HepG2 (cell line): ENCODE measurements at regions not wholly inside any gene's neighbourhood (a gene's known extent, or its start where the extent isn't known, plus 50 kb on each side); places are given as distances from the start of the nearest gene placed in this dataset.

Experiments
- ATAC-seq: fragments of 200-7000 bp; cut with Tn5 transposase; 3 replicates; pipeline ENCODE4 v1.9.1; 2020; ENCODE audit warnings: mild to moderate bottlenecking, moderate library complexity
- BruUV-seq: library from RNA; stranded (reverse); fragments of 400-500 nt; replicated peaks from 2 replicates; lab custom pipeline; 2021; lab: Mats Ljungman, UMichigan
- CTCF ChIA-PET: fragments of 300-600 bp; formaldehyde crosslinking; extraction: SDS; loops from one replicate; lab custom pipeline; 2021; ENCODE audit warnings: low total read pairs, inconsistent platforms, low intra/inter-chr PET ratio; lab: Yijun Ruan, JAX
- POLR2A ChIA-PET: fragments of 350-600 bp; sonication (Branson Sonifier 250); formaldehyde crosslinking; loops from one replicate; lab custom pipeline; 2020; ENCODE audit warnings: antibody characterized with exemption, inconsistent platforms; lab: Yijun Ruan, JAX
- DNase-seq: peaks from one replicate; pipeline ENCODE4 v3.0.0-alpha.2; 2015; ENCODE audit warnings: low spot score
- FAIRE-seq: peaks from 3 replicates; lab custom pipeline; 2011; peaks lifted over from hg19 to GRCh38; lab: Jason Lieb, UNC
- H2AFZ ChIP-seq: one replicate; pipeline ENCODE4 v1.6.1; 2011; ENCODE audit warnings: low read length, inconsistent platforms
- H3K27ac ChIP-seq: fragments of 300-600 bp; 3 replicates; pipeline ENCODE4 v1.8.0; 2011; ENCODE audit warnings: mixed run types, mild to moderate bottlenecking, mixed read lengths, low read length, inconsistent platforms; ENCODE audit not compliant: insufficient read depth; ENCODE audit errors: extremely low read length
- H3K27me3 ChIP-seq, 2 experiments: fragments of 200-600 bp in 1 of 2; 2 replicates in 1 of 2; 3 replicates in 1 of 2; pipeline versions ENCODE4 v1.6.0 to v1.8.0; 2011; ENCODE audit warnings: low read length in 2 of 2, mild to moderate bottlenecking in 2 of 2, moderate library complexity in 2 of 2, inconsistent platforms in 1 of 2; ENCODE audit not compliant: insufficient read depth in 2 of 2, control insufficient read depth in 1 of 2
- H3K36me3 ChIP-seq, 2 experiments: fragments of 200-600 bp in 1 of 2; replicated peaks in 1 of 2; 2 replicates in 1 of 2; 3 replicates in 1 of 2; pipeline versions ENCODE4 v1.5.1 to v1.8.0; 2011; ENCODE audit warnings: low read length in 2 of 2, inconsistent platforms in 1 of 2; ENCODE audit not compliant: insufficient read depth in 2 of 2, control insufficient read depth in 1 of 2
- H3K4me1 ChIP-seq: 2 replicates; pipeline ENCODE4 v1.5.1; 2012; ENCODE audit warnings: low read length, inconsistent platforms; ENCODE audit not compliant: insufficient read depth
- H3K4me2 ChIP-seq: 2 replicates; pipeline ENCODE4 v1.6.0; 2011; ENCODE audit warnings: low read depth, low read length, inconsistent platforms
- H3K4me3 ChIP-seq, 3 experiments: fragments of 200-600 bp in 1 of 3; sonication (generic), shearing (Covaris generic) in 1 of 3; replicated peaks in 1 of 3; 2 replicates each; pipeline ENCODE4 v1.5.1; 2011 to 2016; ENCODE audit warnings: low read length in 3 of 3, inconsistent platforms in 2 of 3, low read depth in 2 of 3, mild to moderate bottlenecking in 2 of 3, control low read depth in 1 of 3, mixed read lengths in 1 of 3; ENCODE audit not compliant: insufficient read depth in 1 of 3
- H3K79me2 ChIP-seq: one replicate; pipeline ENCODE4 v1.6.1; 2011; ENCODE audit warnings: low read length, inconsistent platforms; ENCODE audit not compliant: insufficient read depth
- H3K9ac ChIP-seq: 2 replicates; pipeline ENCODE4 v1.6.0; 2011; ENCODE audit warnings: mild to moderate bottlenecking, low read depth, low read length, inconsistent platforms; ENCODE audit not compliant: insufficient read depth
- H3K9me3 ChIP-seq: 2 replicates; pipeline ENCODE4 v1.5.1; 2012; ENCODE audit warnings: mild to moderate bottlenecking, low read length
- H4K20me1 ChIP-seq: 2 replicates; pipeline ENCODE4 v1.6.0; 2011; ENCODE audit warnings: inconsistent platforms, mild to moderate bottlenecking, low read length, moderate library complexity; ENCODE audit not compliant: insufficient read depth
- CEBPB ChIP-seq: IDR thresholded peaks from 2 replicates; pipeline ENCODE4 v1.6.1; 2011; ENCODE audit warnings: low read depth, low read length, improper control_type of control experiment, borderline replicate concordance
- GLI4 ChIP-seq: sonication (generic); formaldehyde crosslinking; IDR thresholded peaks from 2 replicates; pipeline ENCODE4 v1.5.1; 2020; ENCODE audit warnings: missing genetic modification reagents, mild to moderate bottlenecking, moderate library complexity, borderline replicate concordance
- ISX ChIP-seq: sonication (generic); formaldehyde crosslinking; conservative IDR thresholded peaks from 2 replicates; pipeline ENCODE4 v1.5.0; 2020; ENCODE audit warnings: missing genetic modification reagents
- KLF12 ChIP-seq: sonication (generic); formaldehyde crosslinking; IDR thresholded peaks from 2 replicates; pipeline ENCODE4 v1.4.0; 2020; ENCODE audit warnings: missing genetic modification reagents, borderline replicate concordance
- TBP ChIP-seq: sonication (generic); formaldehyde crosslinking; IDR thresholded peaks from 2 replicates; pipeline ENCODE4 v1.5.0; 2020; ENCODE audit warnings: missing genetic modification reagents
- ZBTB10 ChIP-seq: sonication (generic); formaldehyde crosslinking; IDR thresholded peaks from 2 replicates; pipeline ENCODE4 v1.4.0; 2020; ENCODE audit warnings: missing genetic modification reagents, borderline replicate concordance
- ZNF616 ChIP-seq: sonication (generic); formaldehyde crosslinking; IDR thresholded peaks from 2 replicates; pipeline ENCODE4 v1.5.0; 2020; ENCODE audit warnings: low read depth, mild to moderate bottlenecking, missing genetic modification reagents
- ZNF652 ChIP-seq: IDR thresholded peaks from 2 replicates; pipeline ENCODE4 v1.6.1; 2016; ENCODE audit warnings: low read depth, borderline replicate concordance
- WGBS: methylation state at CpG from one replicate; pipeline ENCODE4 v1.1.6; 2017; ENCODE audit warnings: low lambda C conversion rate; 5-methylcytosine and 5-hydroxymethylcytosine counted together
- in situ Hi-C: cut with HindIII; loops from 2 replicates; pipeline ENCODE4 v1.10.0; 2017; ENCODE audit warnings: low pct_unique_long_range_greater_than_20kb; ENCODE audit not compliant: extremely low pct_ligation_motif_present
- intact Hi-C: fragments of 100-400 bp; cut with micrococcal nuclease; formaldehyde crosslinking; loops from one replicate; pipeline ENCODE4 v1.10.0; 2022; ENCODE audit not compliant: unreplicated experiment

DNA sequence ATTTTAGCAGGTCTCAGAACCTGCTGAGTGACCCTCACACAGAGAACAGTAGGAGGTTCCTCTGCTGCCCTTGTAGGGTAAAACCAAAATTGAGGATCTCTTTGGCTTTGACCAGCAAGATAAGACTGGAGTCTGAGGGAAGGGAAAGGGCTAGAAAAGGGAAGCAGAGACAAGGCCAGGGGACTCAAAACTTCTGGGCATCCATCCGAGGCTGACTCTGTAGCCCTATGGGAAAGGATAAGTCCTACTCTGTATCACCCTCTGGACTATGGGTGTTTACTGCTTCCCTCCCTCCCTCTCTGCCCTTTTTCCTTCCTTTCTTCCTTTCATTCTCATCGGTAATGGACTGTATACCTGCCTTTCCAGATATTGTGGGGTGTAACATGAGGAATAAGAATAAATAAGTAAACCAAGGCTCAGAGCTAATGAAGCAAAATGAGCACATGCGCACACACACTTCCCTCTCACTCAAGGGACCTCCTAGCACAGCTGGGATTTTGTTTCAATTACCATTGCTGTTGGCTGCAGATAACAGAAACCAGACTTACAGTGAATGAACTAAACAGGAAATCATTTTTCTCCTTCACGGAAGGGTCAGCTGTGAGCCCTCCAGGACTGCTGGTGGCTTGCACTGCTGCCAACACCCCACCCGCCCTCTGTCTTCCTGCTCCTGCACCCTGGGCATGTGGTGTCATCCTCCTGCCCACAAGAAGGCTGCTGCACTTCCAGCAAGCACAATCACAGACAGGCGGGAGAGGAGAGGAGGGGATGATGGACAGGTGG is 404.4 kb upstream of the CCDC196 start:
- DNase-seq (no peak), FAIRE-seq (no peak), ATAC-seq (no peak)
- no TSS peak for BruUV-seq
- Histone ChIP-seq H3K9me3 (no peaks in the 10 kb centered on the region), H3K27ac (no peak overlapping the region), H2AFZ (no peak overlapping the region), H3K9ac (no peak overlapping the region), H3K27me3 (peaks cover 0 to 27% of the 10 kb centered on the region in 2 experiments; a peak in 2 of 5 replicates), H3K36me3 (no peaks in the 10 kb centered on the region), H3K4me3 (no peak overlapping the region), H3K79me2 (no peaks in the 10 kb centered on the region), H4K20me1 (no peaks in the 10 kb centered on the region), H3K4me2 (no peak overlapping the region), H3K4me1 (no peaks in the 10 kb centered on the region)
- TF ChIP-seq ZBTB10 (CRISPR knock-in tag) (no peak), GLI4 (no peak), KLF12 (CRISPR knock-in tag) (no peak)
- in situ Hi-C loops (no loop called here), intact Hi-C loops (no loop called here)
- ChIA-PET POLR2A (no interaction called here), CTCF (no interaction called here)
- 18% methylated on average over 6 of the region's 6 CpGs for WGBS

GRCh38 chr14:66085224-66085623 is 400.9 kb upstream of the CCDC196 start:
- intact Hi-C loops (no loop called here), in situ Hi-C loops (no loop called here)
- no TSS peak for BruUV-seq
- WGBS = 63% methylated on average over 4 of the region's 4 CpGs
- Histone ChIP-seq H3K4me2 (no peak overlapping the region), H3K9ac (no peak overlapping the region), H3K4me1 (no peaks in the 10 kb centered on the region), H4K20me1 (no peaks in the 10 kb centered on the region), H2AFZ (no peak overlapping the region), H3K27me3 (peaks cover 0 to 9% of the 10 kb centered on the region in 2 experiments; a peak in 2 of 5 replicates), H3K36me3 (no peaks in the 10 kb centered on the region), H3K4me3 (no peak overlapping the region), H3K9me3 (no peaks in the 10 kb centered on the region), H3K79me2 (no peaks in the 10 kb centered on the region), H3K27ac (no peak overlapping the region)
- FAIRE-seq = no peak
- ChIA-PET POLR2A (no interaction called here), CTCF (no interaction called here)
- DNase-seq = no peak
- ATAC-seq = no peak
- TF ChIP-seq ZNF616 (CRISPR knock-in tag) = no peak
- TF ChIP-seq ISX (CRISPR knock-in tag) = no peak
- TF ChIP-seq ZNF652 (CRISPR knock-in tag) = no peak
- peak; percentile 69; the same call in 1 of the 2 replicates for TF ChIP-seq CEBPB
- no peak for TF ChIP-seq TBP (CRISPR knock-in tag)
